Nucleus accumbens (tissue), 56 donors: ENCODE measurements at regions not wholly inside any gene's neighbourhood (a gene's known extent, or its start where the extent isn't known, plus 50 kb on each side); places are given as distances from the start of the nearest gene placed in this dataset.
"Not testable (repeated sequence)": the region's sequence is repeated elsewhere in the genome, so short reads cannot be mapped to it uniquely, and the experiment has no call there.

Experiments used
- DNase-seq, 56 donors: peaks; one replicate each; lab custom pipeline; 2025; lab: John Stamatoyannopoulos, UW

DNA sequence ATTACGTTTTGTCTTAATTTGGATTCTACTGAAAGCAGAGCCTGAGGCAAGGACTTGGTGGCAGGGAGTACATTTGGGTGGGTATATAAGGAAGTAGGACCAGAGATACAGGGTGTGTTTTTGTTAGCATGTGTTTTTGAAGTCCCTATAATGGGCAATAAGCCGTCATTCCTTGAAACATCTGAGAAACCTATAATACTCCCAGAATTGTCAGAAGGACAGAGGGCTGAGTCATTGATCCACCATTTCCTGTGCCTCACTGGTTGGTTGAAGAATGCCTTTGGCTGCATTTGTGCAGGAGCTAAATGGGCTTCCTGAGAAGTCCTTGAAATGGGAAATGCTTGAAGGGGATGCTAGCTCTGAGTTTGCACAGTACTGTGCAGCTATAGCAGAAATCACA is 281.8 kb upstream of the ZEB2 start:
- DNase-seq, result no peak

DNA sequence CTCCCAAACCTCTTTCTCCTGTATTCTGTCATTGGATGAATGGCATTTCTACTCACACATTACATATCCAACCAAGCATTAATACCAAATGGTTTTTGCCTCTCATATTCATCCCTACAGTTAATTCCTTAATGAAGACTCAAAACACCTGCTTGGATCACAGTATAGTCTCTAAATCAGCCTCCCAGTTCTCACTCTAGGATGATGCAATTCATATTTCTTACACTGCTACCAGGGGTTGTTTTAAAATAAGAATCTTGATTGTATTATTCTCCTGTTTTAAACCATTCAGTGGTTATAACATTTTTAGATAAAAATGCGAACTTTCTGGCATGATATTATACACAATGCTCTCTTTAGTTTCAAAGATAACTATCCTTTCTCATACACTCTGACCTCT is 281.4 kb upstream of the ZEB2 start:
- no peak for DNase-seq

DNA sequence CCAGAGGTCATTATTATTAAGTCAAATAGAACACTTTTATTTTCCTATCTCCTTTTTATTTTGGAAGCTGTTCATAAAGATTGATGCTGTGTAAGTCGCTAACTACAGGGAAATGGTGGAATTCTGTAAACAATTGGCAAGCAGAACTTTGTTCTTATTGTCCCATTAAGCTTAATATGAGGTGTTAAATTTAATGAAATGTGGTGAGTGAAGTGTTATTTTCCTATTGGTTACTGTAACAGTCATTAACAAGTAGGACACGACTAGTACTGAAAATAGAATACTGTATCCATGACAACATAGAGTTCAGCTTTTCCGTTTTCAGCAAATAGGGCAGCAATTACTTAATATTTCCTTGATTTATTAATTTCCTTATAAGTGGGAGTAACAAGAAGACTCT is 279.1 kb upstream of the ZEB2 start:
- DNase-seq, result no peak

DNA sequence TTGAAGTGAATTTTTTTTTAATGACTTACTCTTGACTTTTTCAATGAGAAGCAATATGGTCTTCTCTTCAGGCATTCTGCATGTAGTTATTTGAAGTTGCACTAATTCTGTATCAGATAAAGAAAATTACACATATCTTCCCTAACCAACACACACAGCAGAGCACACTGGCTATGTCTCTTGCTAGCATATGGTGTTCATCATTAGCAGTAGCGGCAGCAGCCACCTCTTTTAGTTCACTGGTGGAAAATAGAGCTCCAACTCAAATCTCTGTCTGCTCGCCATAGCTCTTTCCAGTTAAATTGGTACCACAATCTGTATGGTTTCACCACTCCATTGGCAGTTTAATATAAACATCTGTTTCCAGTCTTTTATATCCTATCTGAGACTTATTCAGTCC is 278.1 kb upstream of the ZEB2 start:
- DNase-seq, result no peak

DNA sequence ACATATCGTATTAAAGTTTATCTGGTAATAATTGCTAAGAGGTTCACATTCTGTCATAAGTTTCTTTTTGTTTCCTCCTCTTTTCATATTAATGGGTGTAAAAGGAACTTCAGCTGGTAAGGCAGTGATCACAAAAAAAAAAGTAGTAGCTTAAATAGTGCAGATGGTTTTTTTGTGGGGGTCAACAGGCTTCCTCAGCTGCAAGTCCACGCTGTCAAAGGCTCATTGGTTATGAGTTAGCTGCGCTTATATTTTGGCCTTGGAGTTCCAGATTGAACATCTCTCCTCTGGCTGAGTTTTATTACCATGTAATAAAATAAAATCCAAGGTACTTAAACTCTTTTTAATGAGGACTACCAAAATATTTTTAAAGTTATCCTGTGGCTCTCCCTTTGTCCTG is 277.0 kb upstream of the ZEB2 start:
- no peak for DNase-seq

DNA sequence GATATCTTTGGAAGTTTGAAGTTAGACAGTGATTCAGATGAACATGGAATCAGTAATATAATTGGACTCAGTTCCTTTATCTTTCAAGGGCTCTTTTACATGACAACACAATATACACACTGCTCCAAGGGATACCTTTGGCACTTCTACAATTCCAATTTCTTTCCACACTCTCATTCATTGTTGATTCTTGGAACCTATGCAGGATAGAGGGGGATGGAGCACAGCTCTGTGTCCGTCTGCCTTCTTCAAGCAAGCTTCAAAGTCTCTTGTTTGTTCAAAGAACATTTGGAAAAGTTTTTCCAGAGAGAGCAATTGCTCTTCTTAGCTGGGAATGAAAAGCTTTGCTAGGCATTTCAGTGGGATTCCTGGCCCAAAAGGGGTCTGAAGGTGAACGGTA is 276.2 kb upstream of the ZEB2 start:
- no peak for DNase-seq

DNA sequence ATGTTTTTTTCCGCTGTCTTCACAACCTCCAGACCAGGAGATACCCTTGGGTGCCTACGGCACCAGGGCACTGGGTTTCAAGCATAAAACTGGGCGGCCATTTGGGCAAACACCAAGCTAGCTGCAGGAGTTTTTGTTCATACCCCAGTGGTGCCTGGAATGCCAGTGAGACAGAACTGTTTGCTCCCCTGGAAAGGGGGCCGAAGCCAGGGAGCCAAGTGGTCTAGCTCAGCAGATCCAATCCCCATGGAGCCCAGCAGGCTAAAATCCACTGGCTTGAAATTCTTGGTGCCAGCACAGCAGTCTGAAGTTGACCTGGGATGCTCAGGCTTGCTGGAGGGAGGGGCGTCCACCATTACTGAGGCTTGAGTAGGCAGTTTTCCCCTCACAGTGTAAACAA is 265.3 kb upstream of the ZEB2 start:
- no peak for DNase-seq

DNA sequence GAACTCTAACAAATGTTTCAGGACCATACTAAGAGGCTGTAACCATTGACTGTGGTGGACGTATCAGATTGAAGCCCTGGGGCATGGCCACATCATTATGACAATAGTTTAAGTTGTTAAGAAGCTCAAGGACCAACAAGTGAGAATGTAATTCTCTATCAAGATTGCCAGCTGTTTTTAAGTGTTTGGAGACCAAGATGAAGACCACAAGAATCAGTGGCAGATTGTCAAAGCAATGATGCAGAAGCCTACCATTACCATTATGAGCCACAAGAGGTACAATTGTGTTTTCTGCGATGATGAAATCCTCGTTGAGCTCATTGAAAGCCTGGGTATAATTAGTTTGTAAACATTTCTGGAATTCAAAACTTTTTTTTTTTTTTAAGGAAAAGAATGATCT is 261.1 kb upstream of the ZEB2 start:
- DNase-seq, result no peak

DNA sequence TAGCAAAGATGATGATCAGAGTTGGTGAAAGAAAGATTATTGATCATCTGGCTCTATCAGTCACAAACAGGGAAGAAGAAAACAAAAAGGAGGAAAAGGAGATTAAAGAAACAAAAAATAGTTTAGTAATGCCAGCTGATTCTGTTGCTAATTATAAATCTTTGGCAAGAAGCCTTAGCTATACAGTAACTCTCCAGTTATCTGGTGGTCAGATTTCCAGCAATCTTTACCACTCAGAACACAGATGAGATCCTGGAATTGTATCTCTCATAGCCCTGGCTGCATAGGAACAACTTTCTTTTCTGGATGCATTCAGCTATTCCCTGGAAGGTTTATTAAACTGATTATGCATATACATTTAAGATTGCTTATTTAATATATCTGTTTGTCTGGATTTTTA is 256.8 kb upstream of the ZEB2 start:
- DNase-seq, result no peak

DNA sequence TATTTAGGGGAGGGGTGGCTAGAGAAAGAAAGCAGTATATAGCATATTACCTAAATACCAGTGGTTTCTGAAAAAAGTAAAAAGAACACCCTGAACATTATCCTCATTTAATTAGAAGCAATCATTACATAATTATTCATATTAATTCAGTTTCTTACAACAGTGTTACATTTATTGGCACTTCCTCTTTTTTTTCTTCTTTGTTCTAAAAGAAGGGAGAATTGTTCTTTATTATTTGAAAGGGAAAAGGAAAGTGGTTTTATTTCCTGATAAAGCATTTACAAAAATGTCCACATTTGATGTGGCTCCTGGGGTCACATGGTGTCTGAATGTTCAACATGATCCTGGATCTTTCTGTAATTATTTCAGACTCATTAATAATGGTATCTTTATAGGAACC is 254.9 kb upstream of the ZEB2 start:
- no peak for DNase-seq

DNA sequence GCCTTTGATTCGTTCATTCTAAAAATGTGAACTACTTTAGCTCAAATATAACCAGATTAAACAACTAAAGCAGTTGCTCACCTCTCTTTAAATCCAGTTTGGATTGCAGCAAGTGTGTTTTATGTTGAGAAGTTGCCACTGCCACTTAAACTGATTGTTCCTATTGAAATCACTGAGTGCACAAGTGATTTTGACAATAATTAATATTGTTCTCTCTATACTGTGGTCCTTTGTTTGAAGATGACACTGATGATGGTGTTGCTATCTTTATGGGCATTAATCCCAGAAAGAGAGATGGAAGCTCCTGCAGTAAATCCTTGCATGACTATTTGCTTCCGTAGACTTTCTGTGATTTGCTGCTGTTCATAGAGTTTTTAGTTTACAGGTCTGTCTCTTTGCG is 251.4 kb upstream of the ZEB2 start:
- DNase-seq, result peak in 1 of 56 donors; percentile 20

DNA sequence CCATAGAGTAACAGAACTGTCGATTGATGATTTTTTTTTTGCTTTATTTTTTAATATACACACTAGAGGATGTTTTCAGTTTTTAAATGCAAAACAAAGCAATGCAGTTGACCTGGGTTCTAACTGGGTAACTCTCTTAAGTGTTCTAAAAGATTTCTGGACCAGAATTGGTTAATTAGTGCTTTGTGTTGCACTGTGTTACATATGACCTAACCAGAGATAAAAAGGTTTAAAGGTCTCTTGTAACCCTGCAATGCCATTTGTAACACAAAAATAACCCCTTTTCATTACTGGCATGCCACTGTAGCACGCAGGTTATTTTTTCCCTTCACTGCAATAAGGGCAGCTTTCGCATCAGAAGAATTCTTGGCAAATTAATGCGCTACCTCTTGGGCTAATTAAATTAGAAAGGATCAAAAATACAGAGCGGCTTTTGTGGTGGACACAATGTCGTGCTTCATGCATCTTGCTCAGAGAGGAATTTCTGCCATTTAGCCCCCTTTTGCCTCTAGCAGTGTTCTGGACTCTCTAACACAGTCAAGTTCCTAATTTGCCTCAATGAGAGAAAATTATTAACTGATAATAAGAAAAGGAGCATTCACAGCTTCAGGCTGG is 250.8 kb upstream of the ZEB2 start:
- peak in 8 of 56 donors; percentile 0 to 23 (median 8) for DNase-seq

DNA sequence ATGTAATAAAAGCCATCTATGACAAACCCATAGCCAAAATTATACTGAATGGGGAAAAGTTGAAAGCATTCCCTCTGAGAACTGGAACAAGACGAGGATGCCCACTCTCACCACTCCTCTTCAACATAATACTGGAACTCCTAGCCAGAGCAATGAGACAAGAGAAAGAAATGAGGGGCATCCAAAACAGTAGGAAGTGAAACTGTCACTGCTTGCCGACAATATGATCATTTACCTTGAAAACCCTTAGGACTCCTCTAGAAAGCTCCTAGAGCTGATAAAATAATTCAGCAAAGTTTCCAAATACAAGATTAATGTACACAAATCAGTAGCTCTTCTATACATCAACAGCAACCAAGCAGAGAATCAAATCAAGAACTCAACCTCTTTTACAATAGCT is 241.0 kb upstream of the ZEB2 start:
- DNase-seq, result not testable (repeated sequence)

DNA sequence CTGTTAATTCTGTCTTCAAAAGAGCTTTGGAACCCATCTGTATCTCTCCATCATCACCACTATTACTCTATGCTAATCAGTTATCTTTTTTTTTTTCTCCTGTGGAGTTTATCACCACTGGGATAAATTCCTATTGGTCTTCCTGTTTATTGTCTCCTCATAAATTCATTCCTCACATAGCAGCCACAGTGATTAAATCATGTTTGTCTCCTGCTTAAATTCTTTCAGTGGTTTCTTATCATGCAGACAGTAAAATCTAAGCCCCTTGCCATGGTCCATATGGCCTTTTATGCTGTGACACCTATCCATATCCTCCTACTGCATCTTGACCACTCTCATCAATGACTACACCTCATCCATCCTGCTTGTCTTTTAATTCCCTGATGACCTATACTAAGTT is 239.8 kb upstream of the ZEB2 start:
- no peak for DNase-seq

DNA sequence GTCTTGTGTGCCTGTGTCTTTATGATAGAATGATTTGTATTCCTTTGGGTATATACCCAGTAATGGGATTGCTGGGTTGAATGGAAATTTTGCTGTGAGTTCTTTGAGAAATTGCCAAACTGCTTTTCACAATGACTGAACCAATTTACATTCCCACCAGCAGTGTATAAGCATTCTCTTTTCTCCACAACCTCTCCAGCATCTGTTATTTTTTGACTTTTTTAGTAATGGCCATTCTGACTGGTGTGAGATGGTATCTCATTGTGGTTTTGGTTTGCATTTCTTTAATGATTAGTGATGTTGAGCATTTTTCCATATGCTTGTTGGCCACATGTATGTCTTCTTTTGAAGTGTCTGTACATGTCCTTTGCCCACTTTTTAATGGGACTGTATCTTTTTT is 238.3 kb upstream of the ZEB2 start:
- DNase-seq, result not testable (repeated sequence)

DNA sequence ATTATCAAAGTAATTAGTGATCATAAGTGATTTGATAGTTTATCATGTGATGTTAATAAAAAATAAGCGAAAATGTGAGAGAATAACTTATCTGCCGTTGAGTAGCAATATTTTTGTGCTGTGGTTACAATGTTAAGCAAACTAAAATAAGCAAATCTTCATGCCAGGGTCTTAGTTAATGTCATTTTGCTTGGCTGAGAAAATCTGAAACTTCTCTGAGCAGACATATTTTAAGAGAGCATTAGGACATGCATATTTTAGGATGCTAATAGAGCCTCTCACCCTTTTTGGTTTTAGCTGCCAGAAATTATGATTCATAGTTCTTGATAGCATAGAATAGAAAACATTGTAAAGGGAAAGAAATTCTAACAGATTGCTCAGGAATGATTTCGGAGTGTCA is 233.5 kb upstream of the ZEB2 start:
- DNase-seq, result no peak

DNA sequence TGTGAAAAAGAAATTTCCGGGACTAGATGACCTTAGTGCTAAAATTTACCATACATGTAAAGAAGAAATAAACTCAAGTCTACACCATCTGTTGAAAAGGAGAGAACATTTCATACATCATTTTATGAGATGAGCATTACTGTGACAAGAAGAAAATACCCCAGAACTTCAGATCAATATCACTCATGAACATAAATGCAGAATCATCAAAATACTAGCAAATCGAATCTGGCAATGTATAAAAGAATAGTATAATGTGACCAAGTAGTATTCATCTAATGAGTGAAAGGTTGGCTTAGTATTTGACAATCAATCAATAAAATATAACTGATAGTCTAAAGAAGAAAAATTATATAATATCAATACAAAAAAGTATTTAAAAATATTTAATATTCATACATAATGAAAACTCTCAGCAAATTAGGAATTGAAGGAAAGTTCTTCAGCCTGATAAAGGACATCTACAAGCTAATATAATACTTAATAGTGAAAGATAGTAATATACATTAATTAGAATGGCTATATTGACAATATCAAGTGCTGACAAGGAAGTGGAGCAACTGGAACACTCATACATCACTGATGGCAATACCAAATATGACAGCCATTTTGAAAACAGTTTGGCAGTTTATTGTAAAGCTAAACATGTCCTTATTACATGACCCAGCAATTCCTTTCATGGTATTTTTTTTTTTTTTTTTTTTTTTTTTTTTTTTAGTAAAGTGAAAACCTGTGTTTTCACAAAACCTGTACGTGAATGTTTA is 231.4 kb upstream of the ZEB2 start:
- no peak for DNase-seq

DNA sequence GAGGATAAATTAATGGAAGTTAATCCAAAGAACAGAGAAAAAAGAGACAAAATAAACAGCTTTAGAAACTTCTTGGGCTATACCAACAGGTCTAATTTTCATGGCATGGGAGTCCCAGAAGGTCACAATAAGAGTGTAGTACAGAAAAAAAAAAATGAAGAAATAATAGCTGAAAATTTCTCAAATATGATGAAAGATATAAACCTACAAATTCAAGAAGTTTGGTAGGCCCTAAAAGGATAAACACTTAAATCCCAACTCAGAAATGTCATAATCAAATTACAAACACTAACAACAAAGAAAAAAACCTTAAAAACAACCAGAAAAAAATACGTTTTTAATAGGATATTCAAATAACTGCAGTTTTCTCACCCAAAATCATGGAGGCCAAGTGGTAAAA is 229.3 kb upstream of the ZEB2 start:
- no peak for DNase-seq

DNA sequence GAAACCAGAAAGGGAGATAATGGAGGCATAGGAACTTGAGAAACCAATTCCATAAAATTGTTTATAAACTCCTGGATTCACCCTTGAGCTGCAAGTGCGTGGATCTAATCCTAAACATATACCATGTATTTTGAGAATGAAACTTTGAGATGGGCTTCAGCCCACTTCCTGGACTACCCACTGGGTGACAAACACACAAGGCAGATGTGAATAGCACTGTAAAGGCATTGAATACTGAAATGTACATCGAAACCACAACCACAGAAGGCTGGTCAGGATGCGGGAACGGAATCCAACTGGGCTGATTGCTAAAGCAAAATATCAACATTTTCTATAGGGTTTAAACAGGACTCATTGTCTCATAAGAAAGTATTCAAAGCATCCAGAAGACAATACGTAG is 228.5 kb upstream of the ZEB2 start:
- DNase-seq, result no peak

DNA sequence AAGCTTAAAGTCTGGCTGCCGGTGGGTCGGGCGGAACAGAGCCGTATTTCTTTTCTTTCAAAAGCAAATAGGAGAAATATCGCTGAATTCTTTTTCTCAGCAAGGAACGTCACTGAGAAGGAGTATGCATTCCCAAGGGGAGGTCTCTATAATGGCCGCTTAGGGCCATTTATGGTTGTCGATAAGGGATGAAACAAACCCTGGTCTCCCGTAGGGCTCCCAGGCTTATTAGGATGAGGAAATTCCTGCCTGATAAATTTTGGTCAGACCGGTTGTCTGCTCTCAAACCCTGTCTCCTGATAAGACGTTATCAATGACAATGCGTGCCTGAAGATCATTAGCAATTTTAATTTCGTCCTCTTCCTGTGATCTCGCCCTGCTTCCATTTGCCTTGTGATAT is 227.7 kb upstream of the ZEB2 start:
- no peak for DNase-seq

DNA sequence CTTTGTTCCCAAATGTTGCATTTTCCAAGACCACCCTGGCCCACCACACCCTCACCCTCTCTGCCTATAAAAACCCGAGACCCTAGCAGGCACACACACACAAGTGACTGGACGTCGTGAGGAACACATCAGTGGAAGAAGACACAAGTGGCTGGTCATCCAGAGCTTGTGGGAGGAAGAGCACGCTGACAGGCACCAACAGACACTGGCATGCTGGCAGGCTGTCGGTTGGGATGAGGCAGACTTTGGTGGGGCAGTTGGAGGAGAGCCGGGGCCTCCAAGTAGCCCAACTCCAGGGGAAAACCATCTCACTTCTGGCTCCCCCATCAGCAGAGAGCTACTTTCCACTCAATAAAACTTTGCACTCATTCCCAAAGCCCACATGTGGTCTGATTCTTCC is 225.5 kb upstream of the ZEB2 start:
- DNase-seq, result no peak

DNA sequence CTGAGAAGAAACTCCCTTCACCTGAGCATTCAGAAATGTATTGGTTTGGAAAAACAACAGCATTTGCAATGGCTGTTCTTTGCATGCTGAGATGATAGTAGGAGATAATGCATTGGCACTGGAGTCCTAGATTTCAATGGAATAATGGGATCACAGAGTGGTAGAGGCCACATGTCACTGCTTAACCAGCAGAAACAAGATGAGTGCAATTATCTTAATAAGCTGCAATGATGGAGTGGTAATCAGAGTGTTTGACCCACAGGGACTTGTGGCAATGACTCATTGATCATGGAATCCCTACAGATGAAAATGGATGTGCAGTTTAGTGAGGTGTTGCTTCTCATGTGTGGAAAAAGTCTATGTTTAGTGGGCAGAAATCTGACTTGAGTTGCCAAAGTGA is 218.8 kb upstream of the ZEB2 start:
- DNase-seq, result no peak

DNA sequence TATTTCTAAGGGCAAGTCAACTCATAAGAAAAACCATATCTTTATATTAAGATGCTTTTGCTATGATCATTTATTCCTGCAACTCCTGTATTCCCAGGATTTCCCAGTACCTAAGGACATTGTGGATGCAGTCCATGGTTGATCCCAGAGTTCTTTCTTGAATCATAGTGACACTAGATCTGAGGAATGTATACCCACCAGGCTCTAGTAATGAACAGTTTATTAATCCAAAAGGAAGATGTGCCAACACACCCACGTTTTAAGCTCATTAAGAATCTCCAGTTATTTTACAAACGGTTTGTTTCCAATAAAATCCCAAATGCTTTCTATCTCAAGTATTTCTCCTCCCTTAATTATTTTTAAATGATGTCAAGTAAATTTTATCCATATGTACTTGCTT is 210.8 kb upstream of the ZEB2 start:
- no peak for DNase-seq
